ENCODE measurements at regions not wholly inside any gene's neighbourhood (a gene's known extent, or its start where the extent isn't known, plus 50 kb on each side); places are given as distances from the start of the nearest gene placed in this dataset.

GRCh38 chr4:120238277-120238973 lies 171.8 kb upstream of the MAD2L1 start:
- Histone ChIP-seq H3K9ac (ENCODE audit: extremely low read depth, insufficient read length, low read length) (no peak overlapping the region), H3K79me2 (ENCODE audit: insufficient read depth, low read length) (no peaks in the 10 kb centered on the region), H3K4me2 (ENCODE audit: insufficient read depth, insufficient read length, low read length) (no peak overlapping the region), H3T11ph (ENCODE audit: low read length) (no peak overlapping the region), H3K79me1 (ENCODE audit: insufficient read depth, low read depth, low read length, poor library complexity, severe bottlenecking) (no peaks in the 10 kb centered on the region), H4K20me1 (ENCODE audit: control insufficient read depth, insufficient read depth, insufficient read length) (no peaks in the 10 kb centered on the region), H2BK15ac (ENCODE audit: low read depth, low read length) (no peak overlapping the region), H2AFZ (ENCODE audit: low read length) (no peak overlapping the region), H2BK20ac (ENCODE audit: low read depth, low read length, poor library complexity, severe bottlenecking) (no peak overlapping the region), H3K56ac (ENCODE audit: insufficient read length, low read depth, low read length) (no peak overlapping the region), H2BK12ac (ENCODE audit: insufficient read length, low read depth, low read length) (no peak overlapping the region), H3K23me2 (ENCODE audit: insufficient read length, low read depth, low read length, poor library complexity, severe bottlenecking) (no peaks in the 10 kb centered on the region), H3K18ac (ENCODE audit: insufficient read length, low read depth, low read length) (no peak overlapping the region), H4K91ac (ENCODE audit: insufficient read length, low read depth, low read length) (no peak overlapping the region), H3K9me3 (ENCODE audit: control insufficient read depth, low read depth, low read length) (no peaks in the 10 kb centered on the region), H4K5ac (ENCODE audit: insufficient read length, low read depth, low read length) (no peak overlapping the region), H3K27me3 (ENCODE audit: insufficient read depth, low read length) (no peaks in the 10 kb centered on the region), H3K27ac (ENCODE audit: insufficient read length, low read depth, low read length) (no peak overlapping the region), H3K23ac (ENCODE audit: insufficient read length, low read depth, low read length) (no peak overlapping the region), H2AK5ac (ENCODE audit: insufficient read length, low read length) (no peak overlapping the region), H4K8ac (replicated peaks; ENCODE audit: insufficient read length, low read depth, low read length) (no peak overlapping the region), H3K4ac (ENCODE audit: low read depth, low read length) (no peak overlapping the region), H2BK120ac (ENCODE audit: low read depth, low read length, poor library complexity, severe bottlenecking) (no peak overlapping the region), H3K14ac (ENCODE audit: insufficient read depth, low read length) (no peak overlapping the region), H3K4me1 (ENCODE audit: insufficient read depth, low read length) (no peaks in the 10 kb centered on the region), H2BK5ac (ENCODE audit: insufficient read length, low read length) (no peak overlapping the region)
- no CpG with 5 or more reads among the region's 5 CpGs for WGBS (ENCODE audit: extremely low coverage, insufficient read length, low lambda C conversion rate)
- Mint-ChIP-seq H3K4me3 (no peak overlapping the region), H3K27ac (no peak overlapping the region), H3K4me1 (no peaks in the 10 kb centered on the region), H3K36me3 (ENCODE audit: insufficient read depth in 1 of 3, low read depth in 3 of 3) (no peaks in the 10 kb centered on the region; a peak in 1 of 7 replicates), H3K9me3 (no peaks in the 10 kb centered on the region), H3K27me3 (ENCODE audit: low read depth) (no peaks in the 10 kb centered on the region)
- no peak for TF ChIP-seq CTCF (conservative IDR thresholded peaks at IDR 0.05)
- DNase-seq: no peak

Data from H9 (cell line).